Activated CD4-positive, alpha-beta T cell treated with anti-CD3 and anti-CD28 coated beads, Interleukin-2, amount 50 U/mL, for 4 hours (primary cell): ENCODE measurements at regions not wholly inside any gene's neighbourhood (a gene's known extent, or its start where the extent isn't known, plus 50 kb on each side); places are given as distances from the start of the nearest gene placed in this dataset.

ENCODE experiments used
- DNase-seq, 2 experiments: peaks; one replicate each; pipeline ENCODE4 v3.0.0-alpha.2; 2020

DNA sequence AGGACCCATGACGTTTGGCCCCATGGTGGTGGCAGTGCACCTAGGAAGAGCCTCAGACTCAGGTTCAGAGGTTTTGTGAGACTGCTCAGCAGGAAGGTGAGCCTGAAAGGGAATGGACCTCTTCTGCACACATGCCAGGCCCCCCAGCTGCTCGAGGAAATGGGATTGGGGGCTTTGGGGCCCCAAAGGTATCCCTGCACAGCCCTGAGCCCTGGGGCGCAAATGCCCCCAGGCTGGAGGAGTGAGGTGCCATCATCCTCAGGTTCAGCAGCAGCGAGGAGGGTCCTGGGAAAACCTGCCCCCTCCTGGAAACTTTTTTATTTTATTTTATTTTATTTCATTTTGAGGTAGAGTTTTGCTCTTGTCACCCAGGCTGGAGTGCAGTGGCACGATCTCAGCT lies 171.8 kb upstream of the MVB12B start:
- no peak for DNase-seq

GRCh38 chr9:126155756-126156664 lies 170.6 kb upstream of the MVB12B start:
- no peak for DNase-seq

DNA sequence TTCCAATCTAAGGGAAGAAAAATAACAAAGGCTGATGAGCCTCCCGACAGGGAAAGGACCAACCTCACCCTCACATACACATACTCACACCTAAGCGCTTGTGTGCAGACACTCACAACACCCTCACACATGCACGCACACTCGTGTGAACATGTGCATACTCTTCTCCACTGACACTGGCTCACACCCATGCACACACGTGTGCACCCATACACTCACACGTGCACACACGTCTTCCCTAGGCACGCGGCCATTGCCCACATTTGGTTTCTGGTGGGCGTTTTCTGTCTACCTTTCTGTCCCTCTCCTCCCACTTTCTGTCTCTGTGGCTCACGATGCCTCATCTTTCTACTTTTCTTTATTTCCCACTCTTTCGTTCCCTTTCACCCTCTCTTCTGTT lies 169.7 kb upstream of the MVB12B start:
- no peak for DNase-seq

GRCh38 chr9:126157423-126157822 lies 169.2 kb upstream of the MVB12B start:
- DNase-seq = no peak

DNA sequence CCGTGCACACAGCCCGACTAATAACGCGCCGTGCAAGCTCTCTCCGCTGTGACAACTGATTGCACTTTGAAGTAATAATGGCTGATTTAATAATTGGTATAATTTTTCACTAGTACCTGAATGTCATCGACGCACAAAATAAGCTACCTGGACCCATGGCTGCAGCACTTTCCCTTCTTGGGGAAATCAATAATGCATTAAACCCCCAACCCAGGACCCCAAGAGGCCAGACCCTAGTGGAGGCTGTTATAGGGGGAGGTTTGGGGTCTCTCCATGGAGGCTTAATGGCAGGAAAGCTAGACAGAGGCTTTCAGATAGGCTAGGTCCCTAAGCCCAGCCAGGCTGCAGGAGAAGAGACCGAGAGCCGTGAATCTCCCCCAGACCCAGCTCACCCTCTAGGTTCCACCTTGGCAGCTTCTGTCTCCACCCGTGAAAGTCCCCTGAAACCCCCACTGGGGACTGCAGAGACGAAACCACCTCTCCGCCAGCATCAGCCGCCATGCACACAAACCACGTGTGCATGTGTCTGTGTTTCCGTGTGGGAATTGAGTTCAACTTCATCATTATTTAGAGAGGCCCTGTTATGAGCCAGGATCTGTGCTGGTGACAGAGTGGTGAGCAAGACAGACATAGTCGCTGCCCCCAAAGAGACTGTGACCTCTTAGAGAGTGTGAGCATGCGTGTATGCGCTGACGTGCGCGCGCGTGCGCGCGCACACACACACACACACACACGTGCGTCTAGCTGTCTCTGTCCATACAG lies 168.6 kb upstream of the MVB12B start:
- DNase-seq = no peak

GRCh38 chr9:126158588-126159429 lies 167.8 kb upstream of the MVB12B start:
- no peak for DNase-seq

DNA sequence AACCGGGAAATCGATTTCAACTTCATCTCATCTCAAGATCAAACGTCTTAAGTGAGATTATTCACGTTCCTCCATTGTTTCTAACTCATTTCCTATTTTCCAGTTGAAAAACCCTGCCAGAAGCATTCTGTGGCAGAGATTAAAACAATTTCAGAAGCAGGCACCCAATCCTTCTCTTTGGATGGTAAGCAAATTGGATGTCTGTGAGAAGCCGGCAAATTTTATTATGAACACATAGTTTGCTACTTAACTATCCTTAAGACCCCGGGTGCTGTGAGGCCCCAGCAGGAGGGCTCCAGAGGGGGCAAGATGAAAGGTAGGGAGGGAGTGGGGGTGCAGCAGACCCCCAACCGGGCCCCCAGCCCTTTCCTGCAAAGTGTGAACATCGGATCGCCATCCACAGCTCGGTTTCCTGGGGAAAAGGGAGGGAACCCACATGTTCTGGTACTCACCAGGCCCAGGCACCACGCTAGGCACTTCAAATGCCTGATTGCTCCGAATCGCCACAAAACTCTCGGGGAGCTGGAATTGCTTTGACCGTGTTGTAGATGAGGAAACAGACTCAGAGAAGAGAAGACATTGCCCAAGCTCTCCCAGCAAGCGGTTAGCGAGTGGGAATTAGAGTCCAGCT lies 167.1 kb upstream of the MVB12B start:
- DNase-seq = no peak

DNA sequence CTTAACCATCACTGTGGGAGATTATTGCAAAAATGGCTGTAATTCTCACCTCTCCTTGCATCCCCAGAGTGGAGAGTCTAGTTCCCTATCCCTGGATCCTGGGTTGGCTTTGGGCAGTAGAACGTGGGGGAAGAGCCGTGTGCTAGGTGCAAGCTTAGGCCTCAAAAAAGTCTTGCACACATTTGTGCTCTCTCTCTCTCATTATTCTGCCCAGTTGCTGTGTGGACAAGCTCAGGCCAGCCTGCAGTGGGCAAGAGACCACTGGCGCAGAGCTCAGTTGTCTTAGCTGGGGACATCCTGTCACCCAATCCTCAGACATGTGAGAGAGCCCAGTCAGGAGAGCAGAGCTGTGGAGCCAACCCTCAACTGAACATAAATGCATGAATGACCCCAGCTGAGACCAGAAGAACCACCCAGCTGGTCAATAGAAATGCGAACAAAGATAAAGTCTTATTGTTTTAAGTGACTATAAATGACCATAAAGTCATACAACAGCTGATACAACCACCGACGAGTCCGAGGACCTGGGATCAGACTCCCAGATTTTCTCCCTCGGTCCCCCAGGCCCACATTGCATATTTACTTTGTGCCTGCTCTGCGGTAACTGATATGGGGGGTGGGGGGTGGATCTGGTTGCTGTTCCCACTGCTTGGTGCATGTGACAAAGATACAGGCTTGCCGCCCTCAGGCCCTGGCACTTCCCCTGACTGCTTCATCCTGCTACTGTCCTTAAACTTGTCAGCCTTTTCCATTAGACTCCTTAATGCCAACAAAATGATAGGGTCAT lies 166.4 kb upstream of the MVB12B start:
- no peak for DNase-seq

- DNase-seq = no peak
Observed at GRCh38 chr9:126160854-126161329, 165.7 kb upstream of the MVB12B start.

DNA sequence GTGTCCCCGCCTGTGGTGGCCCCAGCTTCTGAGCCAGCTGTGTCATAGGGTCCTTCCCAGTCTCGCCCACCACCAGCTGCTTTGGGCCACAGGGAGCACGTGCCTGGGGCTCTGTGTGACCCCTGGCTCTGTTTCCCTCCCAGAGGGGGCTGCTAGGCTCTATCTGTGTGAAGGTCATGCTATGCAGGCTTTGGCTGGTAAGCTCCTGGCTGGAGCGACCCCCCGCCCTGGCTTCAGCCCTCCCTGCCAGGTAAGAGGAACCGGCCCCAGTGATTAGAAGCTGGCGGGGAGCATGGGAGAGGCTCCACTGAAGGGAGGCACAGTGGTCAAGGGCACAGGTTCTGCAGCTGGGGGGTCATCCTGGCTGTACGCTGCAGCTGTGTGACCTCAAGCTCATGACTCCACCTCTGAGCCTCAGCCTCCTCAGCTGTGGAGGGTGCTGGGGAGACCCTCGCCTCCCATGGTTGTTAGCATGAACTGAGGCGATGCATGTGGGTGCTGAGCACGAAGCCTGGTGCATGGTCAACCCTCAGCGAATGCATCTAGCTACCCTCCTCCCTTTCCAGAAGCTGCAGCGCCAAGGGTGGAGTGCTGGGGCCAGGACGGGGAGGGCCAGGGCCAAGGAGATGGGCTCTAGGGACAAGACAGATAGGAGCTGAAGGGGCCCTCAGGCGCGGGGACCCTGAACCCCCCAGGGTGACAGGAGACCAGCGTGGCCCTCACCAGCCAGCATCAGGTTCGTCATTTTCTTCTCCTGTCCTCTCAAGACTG lies 163.8 kb upstream of the MVB12B start:
- DNase-seq = no peak

- DNase-seq = no peak
Observed at GRCh38 chr9:126164796-126165525, 161.7 kb upstream of the MVB12B start.

DNA sequence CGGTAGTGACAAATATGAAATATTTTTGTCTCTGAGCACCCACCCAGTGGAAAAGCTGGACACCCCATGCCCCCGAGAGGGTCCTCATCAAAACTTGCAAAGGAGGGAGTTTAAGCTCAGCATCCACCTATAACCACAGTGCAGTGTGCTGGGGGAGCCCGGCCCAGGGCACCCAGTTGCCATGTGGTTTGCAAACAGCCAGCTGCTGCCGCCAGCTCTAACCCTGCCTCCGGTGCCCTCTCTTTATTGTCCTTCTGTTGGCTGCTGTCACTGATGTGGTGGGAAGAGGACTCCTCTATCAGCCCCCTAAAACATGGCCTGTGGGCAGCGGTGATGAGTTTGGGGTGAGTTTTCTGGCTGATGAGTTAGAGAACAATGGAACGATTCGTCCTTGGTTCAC lies 160.9 kb upstream of the MVB12B start:
- DNase-seq = no peak

GRCh38 chr9:126166291-126166690 lies 160.3 kb upstream of the MVB12B start:
- no peak for DNase-seq

GRCh38 chr9:126166866-126167265 lies 159.8 kb upstream of the MVB12B start:
- DNase-seq = no peak

DNA sequence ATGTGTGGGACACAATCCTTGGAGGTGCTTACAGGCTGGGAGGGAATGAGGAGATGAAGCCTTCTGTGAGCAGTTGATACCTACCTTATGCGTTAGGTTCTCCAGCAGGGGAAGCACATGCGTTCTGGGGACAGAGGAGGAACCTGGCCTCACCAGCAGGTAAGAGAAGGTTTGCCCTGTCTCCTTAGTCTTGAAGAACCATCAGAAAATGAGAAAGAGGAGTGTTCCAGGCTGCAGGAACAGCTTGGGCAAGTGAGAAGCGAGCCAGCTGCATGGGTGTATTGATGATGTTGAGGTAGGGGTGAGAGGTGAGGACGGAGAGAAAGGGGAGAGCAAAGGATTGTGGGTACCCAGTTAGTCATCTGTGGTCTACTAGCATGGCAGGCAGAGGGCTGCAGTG lies 156.9 kb upstream of the MVB12B start:
- DNase-seq = no peak

DNA sequence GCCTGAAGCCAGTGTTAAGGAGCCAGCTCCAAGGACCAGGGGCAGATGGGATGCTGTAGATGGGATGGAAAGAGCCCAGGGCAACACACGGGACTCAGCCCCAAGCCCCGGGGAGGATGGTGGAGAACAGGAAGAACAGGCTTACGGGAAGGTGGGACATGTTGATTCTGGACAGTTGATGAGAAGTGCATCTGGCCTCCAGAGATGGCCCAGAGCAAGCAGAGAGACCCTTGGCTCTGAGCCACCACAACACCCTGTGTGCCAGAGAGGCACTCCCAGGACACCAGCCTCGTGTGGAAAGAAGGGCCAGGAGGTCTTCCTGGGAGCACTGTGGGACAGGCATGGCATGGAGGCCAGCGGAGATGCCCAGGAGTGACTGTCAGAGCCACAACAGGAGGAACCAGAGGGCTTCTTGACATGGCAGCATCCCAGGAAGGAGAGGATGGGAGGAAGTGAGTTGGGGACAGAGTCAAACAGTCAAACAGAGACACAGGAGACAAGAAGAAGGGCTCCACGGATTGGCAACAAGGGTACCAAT lies 156.3 kb upstream of the MVB12B start:
- DNase-seq = no peak

GRCh38 chr9:126171641-126172040 lies 155.0 kb upstream of the MVB12B start:
- DNase-seq = no peak

DNA sequence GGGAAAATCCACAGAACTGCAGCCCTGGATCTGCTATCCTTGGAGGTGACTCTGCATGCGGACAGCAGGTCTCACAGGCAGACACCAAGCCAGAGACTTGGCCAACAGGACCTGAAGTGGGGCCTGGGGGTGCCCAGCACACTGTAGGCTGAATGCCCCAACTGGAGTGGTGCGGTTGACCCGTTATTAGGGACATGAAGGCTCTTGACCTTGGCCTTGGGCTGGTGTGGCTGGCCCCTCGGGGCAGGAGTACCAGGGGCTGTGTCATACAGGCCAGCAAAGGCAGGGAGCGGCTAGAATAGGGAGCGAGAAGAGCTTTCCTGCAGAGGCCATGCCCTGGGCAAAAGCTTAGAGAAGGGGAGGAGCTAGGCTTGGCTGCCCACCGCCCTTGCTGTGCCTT lies 153.2 kb upstream of the MVB12B start:
- no peak for DNase-seq

GRCh38 chr9:126173929-126174328 lies 152.7 kb upstream of the MVB12B start:
- no peak for DNase-seq

DNA sequence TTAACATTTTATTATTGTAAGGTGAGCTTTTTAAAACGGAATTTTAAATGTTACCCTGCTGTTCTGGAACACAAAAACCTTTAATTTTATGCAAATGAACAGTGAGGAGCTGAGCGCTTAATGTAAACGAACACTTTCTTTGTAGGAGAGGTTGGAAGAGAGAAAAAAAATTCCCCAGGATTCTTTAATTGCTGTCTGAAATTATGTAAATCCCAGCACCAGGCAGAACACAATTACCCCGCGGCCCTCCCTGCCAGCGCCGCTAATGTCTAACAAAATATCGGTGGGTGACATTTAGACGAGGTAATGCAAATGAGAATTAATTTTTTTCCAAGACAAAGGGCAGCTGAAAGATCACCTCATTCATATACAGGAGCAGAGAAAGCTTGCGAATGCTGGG lies 143.4 kb upstream of the MVB12B start:
- DNase-seq = no peak
